GM19468 (cell line): ENCODE measurements at regions not wholly inside any gene's neighbourhood (a gene's known extent, or its start where the extent isn't known, plus 50 kb on each side); places are given as distances from the start of the nearest gene placed in this dataset.
"Not testable (repeated sequence)": the region's sequence is repeated elsewhere in the genome, so short reads cannot be mapped to it uniquely, and the experiment has no call there.

Experiments
- ATAC-seq: cut with Tn5 transposase; IDR thresholded peaks from one replicate; pipeline ENCODE4 v1.9.1; 2021; ENCODE audit warnings: mild to moderate bottlenecking, moderate library complexity, moderate number of reproducible peaks; ENCODE audit not compliant: unreplicated experiment; ENCODE audit errors: extremely low read depth

DNA sequence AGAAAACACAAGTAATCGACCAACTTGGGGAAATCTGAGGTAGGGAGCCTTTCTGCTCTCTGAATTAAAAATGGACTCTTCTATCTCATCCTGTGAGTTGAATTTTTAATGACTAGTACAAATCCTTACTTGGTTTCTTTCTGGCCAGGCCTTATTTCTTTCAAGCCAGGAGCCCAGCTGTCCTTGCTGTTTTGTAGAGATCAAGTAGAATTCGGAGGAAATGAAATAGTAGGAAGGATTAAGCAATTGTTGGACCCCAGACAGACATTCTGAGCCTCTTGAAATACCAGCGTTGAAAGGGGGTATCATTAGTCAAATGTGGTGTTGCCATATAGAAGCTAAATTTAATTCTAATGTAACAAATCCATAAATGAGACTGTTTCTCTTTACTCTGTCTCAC is 53.7 kb upstream of the SMIM15 start:
- ATAC-seq: no peak

DNA sequence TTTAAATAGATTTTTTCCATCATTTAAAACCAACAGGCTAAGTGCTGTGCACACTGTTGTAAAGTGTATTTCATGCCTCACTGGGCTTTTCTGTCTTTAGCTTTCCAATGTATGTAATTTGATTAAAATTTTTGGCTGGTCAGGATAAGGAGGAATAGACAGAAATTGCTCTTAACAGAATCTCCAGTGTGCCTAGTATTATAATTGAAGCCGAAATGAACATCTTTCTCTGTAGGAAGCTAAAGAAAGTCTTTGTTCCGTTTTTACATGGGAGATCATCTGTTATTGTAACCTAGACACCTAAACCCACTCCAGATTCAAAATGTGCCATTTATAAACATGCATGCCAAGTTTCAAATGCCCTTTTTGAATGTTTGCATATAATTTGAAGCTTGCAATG is 54.5 kb upstream of the SMIM15 start:
- ATAC-seq: no peak

DNA sequence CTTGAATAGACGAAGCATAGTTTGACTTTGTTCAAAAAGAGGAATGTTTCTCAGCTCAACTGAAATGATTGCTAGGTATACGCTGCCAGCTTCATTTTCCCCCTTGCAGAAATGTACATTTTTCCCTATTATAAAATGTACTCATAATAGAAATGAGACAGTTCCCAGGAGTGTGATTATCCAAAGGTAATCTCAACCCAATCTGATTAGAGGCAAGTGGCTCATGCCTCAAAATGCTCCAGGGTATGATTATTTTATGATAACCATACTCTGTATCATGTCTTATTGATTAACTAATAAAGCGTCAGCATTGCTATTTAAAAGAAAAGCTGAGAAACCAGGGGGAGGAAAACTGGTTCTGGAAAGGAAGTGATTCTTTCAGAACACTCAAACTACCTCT is 54.9 kb upstream of the SMIM15 start:
- ATAC-seq: no peak

DNA sequence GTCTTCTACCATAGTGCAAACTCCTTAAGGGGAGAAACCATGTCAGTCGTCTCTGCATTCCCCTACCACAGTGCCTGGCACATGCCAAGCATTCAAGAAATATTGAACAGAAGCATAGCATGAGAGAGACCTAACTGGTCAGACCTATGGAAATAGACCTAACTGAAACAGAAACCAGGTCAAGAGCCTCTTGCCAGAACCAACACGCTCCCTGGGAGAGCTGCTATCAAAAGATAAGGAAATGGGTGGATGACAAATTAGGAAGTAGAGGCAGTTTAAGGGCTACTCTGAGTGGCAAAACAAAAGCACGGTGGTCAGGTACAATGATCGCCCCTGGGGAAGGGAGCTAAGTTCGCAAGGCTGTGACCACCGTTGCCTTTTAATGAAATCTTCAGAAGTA is 66.0 kb upstream of the SMIM15 start:
- ATAC-seq: no peak

DNA sequence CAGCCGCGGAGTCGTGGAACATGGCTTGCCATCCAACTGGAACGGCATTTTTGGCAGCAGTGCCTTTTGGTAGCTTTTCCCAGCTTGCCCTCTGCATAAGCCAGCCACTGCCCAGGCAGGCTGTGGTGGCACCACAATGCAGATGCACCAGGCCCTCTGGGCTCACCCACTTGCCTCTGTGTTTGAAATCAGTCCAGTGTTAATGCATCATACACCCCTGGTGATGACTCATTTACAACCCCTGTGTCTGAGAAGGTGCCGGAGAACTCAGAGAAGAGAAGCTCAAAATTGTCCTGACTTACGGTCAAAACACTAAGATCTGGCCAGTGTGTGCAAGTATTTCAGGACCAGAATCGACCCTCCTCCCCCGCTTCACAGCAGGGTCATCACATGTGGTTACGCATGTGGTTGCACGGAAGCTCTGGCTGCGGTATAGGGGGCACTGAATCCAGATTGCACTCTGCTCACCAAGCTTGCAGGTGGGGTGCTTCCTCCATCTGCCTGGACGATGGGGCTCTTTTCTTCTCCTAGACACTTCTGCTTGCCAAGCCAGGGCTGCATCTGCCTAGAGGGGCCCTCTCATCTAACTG is 66.5 kb upstream of the SMIM15 start:
- no peak for ATAC-seq

GRCh38 chr5:61229416-61229815 is 67.1 kb upstream of the SMIM15 start:
- no peak for ATAC-seq

DNA sequence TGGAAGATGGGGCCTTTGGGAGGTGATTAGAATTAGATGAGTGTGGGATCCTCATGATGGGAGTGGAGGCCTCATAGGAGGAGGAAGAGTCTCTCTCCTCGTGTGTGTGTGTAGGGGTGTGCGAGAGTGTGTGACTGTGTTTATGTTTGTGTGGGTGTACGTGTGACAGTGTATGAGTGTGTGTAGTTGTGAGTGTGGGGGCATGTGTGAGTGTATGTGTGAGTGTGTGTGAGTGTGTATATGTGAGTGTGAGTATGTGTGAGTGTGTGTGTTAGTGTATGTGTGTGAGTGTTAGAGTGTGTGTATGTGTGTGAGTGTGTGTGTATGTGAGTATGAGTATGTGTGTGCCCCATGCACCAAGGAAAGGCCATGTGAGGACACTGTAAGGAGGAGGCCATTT is 68.2 kb upstream of the SMIM15 start:
- ATAC-seq: no peak

DNA sequence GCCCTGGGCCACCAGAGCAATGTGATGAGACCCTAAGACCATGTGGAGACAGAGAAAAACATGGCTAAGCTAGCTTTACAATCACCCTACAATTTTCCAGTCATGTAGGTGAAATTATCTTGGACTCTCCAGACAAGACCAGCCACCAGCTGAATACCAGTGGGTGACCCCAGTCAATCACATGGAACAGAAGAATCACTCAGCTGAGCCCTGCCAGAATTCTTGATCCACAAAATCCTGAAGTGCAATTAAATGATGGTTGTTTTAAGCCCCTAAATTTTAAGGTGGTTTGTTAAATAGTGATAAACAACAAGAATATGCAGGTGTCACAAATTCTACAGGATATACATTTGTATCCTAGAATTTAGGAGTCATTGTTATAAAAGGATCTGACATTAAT is 69.5 kb upstream of the SMIM15 start:
- ATAC-seq: no peak

GRCh38 chr5:61232490-61233050 is 70.3 kb upstream of the SMIM15 start:
- ATAC-seq: no peak

DNA sequence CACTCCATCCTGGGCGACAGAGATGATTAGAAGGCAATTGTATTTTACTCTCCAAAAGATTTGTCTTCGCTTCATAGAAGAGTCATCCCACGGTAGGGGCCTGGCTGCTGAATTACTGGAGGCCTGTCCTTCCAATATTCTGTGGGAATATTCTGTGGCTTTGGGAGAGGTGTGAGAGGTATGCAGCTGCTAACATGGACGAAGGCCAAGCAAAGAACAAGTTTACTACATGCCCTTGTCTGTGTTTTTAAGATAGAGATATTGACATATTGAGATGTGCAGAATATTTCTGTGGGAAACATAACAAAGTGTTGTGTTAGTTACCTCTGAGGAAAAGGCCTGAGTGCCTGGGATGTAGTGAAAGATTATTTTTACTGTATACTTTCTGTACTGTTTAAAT is 71.8 kb upstream of the SMIM15 start:
- ATAC-seq: no peak

GRCh38 chr5:61236715-61237114 is 74.4 kb upstream of the SMIM15 start:
- ATAC-seq: not testable (repeated sequence)

- no peak for ATAC-seq
Observed at GRCh38 chr5:61245486-61245885, 83.2 kb upstream of the SMIM15 start.

DNA sequence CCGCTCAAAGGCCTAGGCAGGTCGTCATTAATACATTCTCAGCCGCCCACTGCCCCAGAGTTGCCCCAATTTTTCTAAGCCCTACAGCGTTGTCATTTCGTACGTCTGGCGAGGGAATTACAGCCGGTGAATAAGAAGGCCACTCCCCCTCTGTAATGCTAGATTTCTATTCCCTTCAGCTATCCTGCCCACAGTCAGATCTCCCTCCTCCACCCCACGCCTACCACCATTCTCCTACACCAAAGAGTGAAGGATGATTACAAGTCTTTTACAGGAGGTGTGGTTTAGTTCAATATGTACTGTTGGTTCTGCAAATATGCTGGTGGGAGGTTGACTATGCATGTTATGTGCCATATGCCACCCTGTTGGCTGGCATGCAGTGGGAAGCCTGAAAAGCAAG is 83.7 kb upstream of the SMIM15 start:
- no peak for ATAC-seq

DNA sequence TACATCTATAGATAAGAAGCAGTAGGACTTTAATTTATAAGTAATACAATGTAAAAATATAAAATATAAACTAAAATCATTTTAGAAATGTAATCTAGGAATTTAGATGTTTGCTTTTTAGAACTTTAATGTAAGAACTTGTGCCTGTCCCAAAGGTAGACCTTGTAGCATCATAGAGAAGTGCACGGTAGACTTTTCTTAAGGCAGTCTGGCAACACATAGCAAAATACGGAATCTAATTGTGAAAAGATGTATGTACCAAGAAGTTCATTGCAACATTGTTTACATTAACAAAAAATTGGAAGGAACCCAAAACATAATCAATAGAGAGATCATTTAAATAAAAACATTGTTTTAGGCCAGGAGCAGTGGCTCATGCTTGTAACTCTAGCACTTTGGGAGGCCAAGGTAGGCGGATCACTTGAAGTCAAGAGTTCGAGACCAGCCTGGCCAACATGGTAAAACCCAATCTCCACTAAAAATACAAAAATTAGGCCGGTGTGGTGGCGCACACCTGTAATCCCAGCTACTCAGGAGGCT is 84.6 kb upstream of the SMIM15 start:
- no peak for ATAC-seq

GRCh38 chr5:61251874-61252642 is 80.0 kb upstream of the ZSWIM6 start:
- no peak for ATAC-seq

- no peak for ATAC-seq
Observed at GRCh38 chr5:61252643-61252925, 79.5 kb upstream of the ZSWIM6 start.

- ATAC-seq: no peak
Observed at GRCh38 chr5:61253547-61253946, 78.5 kb upstream of the ZSWIM6 start.

DNA sequence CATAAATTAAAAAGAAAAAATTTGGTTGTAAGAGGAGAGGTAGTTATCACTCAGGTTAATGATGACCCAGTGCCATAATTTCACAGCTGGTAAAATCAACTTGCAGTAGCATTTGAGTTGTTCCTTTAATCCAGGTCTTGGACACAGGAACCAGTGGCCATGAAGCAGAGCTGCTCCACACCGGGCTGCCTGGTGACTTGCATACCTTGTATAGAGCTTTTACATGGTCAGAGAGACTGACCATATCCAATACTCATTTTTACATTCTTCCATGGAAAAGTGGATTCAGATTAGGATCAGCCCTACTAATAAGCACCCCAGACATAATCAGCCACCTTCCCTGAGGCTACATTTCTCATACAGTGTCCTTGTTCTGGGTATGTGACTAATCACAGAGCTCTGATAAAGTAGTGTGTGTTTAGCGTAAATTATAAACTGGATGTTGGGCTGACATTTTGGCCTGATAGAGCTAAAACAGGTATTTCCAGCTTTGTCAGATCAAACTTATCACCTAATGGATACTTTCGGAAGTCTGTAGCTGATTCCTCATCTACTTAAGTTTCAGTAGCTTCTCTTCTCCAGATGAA is 77.0 kb upstream of the ZSWIM6 start:
- no peak for ATAC-seq

- no peak for ATAC-seq
Observed at GRCh38 chr5:61256474-61256873, 75.6 kb upstream of the ZSWIM6 start.

DNA sequence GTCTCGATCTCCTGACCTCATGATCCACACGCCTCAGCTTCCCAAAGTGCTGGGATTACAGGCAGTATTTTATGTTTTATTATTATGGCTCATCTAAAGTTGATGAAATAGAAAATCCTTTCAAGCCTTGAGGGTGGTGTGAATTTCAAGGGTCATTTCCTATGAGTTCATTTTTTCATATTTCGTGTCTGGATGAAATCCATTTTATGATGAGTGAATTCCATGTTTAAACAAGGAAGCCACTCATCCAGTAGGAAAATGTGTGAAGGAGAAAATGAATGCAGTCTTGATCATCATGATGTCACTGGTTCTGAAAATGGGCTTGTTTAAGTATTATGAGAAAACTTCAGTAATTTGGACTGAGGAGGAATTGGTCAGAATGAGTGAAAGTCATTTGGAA is 74.6 kb upstream of the ZSWIM6 start:
- no peak for ATAC-seq

- ATAC-seq: no peak
Observed at GRCh38 chr5:61261136-61261535, 70.9 kb upstream of the ZSWIM6 start.
